ENCODE measurements at regions not wholly inside any gene's neighbourhood (a gene's known extent, or its start where the extent isn't known, plus 50 kb on each side); places are given as distances from the start of the nearest gene placed in this dataset.

DNA sequence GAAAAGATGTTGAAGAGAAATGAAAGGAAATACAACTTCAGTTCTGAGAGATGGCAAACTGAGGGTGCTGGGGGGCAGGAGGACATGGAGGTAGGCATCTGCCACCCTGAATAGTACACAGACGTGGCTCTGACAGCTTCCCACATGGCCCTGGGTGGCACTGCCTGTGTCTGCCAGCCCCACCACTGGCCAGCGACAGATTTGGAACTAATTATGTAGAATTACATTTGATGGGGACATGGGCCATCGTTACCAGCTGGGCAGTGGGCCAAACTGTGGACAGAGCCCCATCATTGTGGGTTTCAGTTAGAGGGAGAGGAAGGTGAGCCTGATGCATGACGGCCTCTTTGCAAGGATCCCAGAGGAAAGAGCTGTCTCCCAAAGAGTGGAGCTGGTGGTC is 216.0 kb upstream of the HAAO start:
- TF ChIP-seq POLR2AphosphoS5 (IDR thresholded peaks at IDR 0.05; ENCODE audit: low read depth, low read length) (no peak), SIN3A (IDR thresholded peaks at IDR 0.05; ENCODE audit: borderline replicate concordance, insufficient read depth, low read length) (no peak), FOXP2 (optimal IDR thresholded peaks at IDR 0.05; ENCODE audit: borderline replicate concordance, extremely low read depth, extremely low read length, insufficient read depth) (no peak), TAF1 (IDR thresholded peaks at IDR 0.05; ENCODE audit: borderline replicate concordance, insufficient read depth, low read length) (no peak)
- TF ChIP-seq, protein P1, sequence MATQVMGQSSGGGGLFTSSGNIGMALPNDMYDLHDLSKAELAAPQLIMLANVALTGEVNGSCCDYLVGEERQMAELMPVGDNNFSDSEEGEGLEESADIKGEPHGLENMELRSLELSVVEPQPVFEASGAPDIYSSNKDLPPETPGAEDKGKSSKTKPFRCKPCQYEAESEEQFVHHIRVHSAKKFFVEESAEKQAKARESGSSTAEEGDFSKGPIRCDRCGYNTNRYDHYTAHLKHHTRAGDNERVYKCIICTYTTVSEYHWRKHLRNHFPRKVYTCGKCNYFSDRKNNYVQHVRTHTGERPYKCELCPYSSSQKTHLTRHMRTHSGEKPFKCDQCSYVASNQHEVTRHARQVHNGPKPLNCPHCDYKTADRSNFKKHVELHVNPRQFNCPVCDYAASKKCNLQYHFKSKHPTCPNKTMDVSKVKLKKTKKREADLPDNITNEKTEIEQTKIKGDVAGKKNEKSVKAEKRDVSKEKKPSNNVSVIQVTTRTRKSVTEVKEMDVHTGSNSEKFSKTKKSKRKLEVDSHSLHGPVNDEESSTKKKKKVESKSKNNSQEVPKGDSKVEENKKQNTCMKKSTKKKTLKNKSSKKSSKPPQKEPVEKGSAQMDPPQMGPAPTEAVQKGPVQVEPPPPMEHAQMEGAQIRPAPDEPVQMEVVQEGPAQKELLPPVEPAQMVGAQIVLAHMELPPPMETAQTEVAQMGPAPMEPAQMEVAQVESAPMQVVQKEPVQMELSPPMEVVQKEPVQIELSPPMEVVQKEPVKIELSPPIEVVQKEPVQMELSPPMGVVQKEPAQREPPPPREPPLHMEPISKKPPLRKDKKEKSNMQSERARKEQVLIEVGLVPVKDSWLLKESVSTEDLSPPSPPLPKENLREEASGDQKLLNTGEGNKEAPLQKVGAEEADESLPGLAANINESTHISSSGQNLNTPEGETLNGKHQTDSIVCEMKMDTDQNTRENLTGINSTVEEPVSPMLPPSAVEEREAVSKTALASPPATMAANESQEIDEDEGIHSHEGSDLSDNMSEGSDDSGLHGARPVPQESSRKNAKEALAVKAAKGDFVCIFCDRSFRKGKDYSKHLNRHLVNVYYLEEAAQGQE (IDR thresholded peaks at IDR 0.05; ENCODE audit: insufficient read depth in 1 of 2, low read depth in 2 of 2, low read length in 2 of 2) = no peak

DNA sequence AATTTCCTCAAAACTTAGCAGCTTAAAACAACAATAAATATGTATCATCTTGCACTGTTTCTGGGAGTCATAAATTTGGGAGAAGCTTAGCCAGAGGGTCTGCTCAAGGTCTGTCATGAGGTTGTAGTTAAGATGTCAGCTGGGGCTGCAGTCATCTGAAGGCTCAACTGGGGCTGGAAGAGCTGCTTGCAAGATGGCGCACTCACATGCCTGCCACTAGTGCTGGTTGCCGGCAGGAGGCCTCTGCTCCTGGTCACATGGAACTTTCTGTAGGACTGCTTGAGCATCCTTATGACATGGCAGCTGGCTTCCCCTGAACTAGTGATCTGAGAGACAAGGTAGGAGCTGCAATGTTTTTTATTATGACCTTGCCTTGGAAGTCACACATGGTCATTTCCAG is 215.5 kb upstream of the HAAO start:
- TF ChIP-seq, protein P1 (IDR thresholded peaks at IDR 0.05; ENCODE audit: insufficient read depth in 1 of 2, low read depth in 2 of 2, low read length in 2 of 2) = no peak
- TF ChIP-seq TAF1 (IDR thresholded peaks at IDR 0.05; ENCODE audit: borderline replicate concordance, insufficient read depth, low read length) = no peak
- TF ChIP-seq SIN3A (IDR thresholded peaks at IDR 0.05; ENCODE audit: borderline replicate concordance, insufficient read depth, low read length) = no peak
- TF ChIP-seq FOXP2 (optimal IDR thresholded peaks at IDR 0.05; ENCODE audit: borderline replicate concordance, extremely low read depth, extremely low read length, insufficient read depth) = no peak
- TF ChIP-seq POLR2AphosphoS5 (IDR thresholded peaks at IDR 0.05; ENCODE audit: low read depth, low read length) = no peak

DNA sequence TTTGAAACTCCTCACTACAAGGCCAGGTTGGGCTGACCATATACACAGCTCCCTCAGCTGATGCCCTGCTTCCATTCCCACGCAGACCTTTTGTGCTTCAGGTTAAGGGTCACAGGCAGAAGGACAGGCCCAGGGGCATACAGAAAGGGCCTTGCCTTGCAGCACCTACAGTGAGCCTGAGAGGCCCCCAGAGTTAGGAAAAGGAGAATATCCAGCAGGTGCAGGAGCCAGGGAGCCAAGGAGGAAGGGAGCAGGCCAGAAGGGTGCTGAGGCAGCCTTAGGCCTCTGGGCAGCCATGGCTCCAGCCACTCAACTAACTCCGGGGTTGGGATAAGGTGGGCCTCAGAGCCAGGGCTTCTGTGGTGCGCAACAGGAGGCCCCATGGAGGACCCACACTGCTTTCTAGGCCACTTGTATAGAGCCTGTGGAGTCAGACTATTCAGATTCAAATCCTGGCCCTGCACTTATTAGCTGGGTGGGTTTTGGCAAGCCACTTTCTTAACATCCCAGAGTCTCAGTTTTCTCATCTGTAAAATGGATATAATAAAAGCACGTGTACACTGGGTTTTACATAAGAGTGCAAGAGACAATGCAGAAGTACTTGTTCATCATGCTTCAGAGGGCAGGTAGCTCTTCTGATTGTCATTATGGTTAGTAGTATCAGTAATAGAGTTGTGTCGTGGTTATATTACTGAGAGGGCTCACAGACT is 214.6 kb upstream of the HAAO start:
- TF ChIP-seq, protein P1 (IDR thresholded peaks at IDR 0.05; ENCODE audit: insufficient read depth in 1 of 2, low read depth in 2 of 2, low read length in 2 of 2) = no peak
- no peak for TF ChIP-seq TAF1 (IDR thresholded peaks at IDR 0.05; ENCODE audit: borderline replicate concordance, insufficient read depth, low read length)
- TF ChIP-seq FOXP2 (optimal IDR thresholded peaks at IDR 0.05; ENCODE audit: borderline replicate concordance, extremely low read depth, extremely low read length, insufficient read depth) = no peak
- TF ChIP-seq POLR2AphosphoS5 (IDR thresholded peaks at IDR 0.05; ENCODE audit: low read depth, low read length) = no peak
- TF ChIP-seq SIN3A (IDR thresholded peaks at IDR 0.05; ENCODE audit: borderline replicate concordance, insufficient read depth, low read length) = no peak

DNA sequence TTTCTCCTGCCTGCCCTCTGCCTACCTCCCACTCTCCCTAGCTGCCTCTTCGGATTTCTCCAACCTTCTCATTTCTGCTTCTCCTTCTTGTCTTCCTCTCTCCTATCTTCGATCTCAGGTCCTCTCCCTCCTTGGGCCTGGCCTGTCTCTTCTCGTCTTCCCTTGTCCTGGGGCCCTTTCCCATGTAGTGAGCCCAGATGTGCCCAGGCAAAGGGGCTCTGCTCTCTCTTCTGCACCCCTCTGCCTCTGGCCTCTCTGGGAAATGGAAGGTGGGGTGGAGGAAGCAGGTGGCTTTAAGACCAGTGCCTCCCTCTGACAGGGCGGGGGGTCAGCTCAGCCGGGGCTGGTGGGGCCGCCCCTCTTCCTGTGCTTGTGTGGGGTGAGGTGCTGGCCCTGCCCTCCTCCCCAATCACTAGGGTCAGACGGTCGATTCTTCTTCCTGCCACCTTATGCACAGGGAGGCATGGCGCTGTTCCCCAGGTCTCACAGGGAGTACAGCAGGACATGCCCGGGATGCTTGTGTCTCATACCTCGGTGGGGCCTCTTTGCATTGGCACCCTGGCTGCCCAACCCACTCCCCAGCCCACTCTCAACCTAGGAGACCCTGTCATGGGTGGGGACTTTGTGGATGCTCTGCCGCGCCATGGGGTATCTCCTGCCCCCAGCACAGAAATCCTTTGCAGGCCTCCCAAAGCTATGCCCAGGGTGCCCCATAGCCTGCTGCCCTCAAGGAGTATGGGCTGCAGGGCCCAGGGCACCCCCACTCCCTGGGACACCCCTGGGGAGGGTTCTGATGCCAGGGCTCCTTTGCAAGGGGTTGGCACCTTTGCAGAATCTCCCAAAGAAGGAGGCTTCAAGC is 213.8 kb upstream of the HAAO start:
- TF ChIP-seq TAF1 (IDR thresholded peaks at IDR 0.05; ENCODE audit: borderline replicate concordance, insufficient read depth, low read length) (no peak), POLR2AphosphoS5 (IDR thresholded peaks at IDR 0.05; ENCODE audit: low read depth, low read length) (no peak), SIN3A (IDR thresholded peaks at IDR 0.05; ENCODE audit: borderline replicate concordance, insufficient read depth, low read length) (no peak), FOXP2 (optimal IDR thresholded peaks at IDR 0.05; ENCODE audit: borderline replicate concordance, extremely low read depth, extremely low read length, insufficient read depth) (no peak)
- TF ChIP-seq, protein P1 (IDR thresholded peaks at IDR 0.05; ENCODE audit: insufficient read depth in 1 of 2, low read depth in 2 of 2, low read length in 2 of 2) = no peak

Measured in PFSK-1 (cell line).